Ramos (cell line): ENCODE measurements at regions not wholly inside any gene's neighbourhood (a gene's known extent, or its start where the extent isn't known, plus 50 kb on each side); places are given as distances from the start of the nearest gene placed in this dataset.

ENCODE experiments used
- in situ Hi-C: fragments of 300-500 bp; cut with MboI; formaldehyde crosslinking; loops from one replicate; pipeline ENCODE4 v1.14.3; 2022; ENCODE audit warnings: low sequenced_read_pairs; ENCODE audit not compliant: unreplicated experiment

GRCh38 chr4:162681212-162681611 is 485.5 kb downstream of the NAF1 start:
- in situ Hi-C loops: no loop called here

GRCh38 chr4:162675661-162676060 is 491.0 kb downstream of the NAF1 start:
- in situ Hi-C loops: no loop called here

DNA sequence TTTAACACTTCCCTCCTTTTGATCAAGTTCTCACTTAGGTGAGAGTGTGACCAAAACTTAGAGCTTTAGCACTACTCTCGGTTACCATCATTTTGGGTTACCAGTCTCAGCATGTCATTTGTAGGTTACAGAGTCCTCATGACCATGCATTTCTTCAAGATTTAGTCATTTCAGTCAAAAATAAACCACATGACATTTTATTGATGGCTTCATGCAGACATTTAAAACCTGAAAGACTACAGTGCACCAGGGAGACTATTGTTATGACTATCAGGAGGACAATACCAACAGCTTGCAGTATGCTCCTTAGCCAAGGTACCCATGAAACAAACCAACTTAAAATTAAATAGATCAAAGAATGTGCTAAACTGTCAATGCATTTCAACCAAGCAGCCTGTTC is 498.1 kb upstream of the FSTL5 start:
- in situ Hi-C loops: no loop called here

GRCh38 chr4:162659716-162660115 is 495.9 kb upstream of the FSTL5 start:
- in situ Hi-C loops: no loop called here

DNA sequence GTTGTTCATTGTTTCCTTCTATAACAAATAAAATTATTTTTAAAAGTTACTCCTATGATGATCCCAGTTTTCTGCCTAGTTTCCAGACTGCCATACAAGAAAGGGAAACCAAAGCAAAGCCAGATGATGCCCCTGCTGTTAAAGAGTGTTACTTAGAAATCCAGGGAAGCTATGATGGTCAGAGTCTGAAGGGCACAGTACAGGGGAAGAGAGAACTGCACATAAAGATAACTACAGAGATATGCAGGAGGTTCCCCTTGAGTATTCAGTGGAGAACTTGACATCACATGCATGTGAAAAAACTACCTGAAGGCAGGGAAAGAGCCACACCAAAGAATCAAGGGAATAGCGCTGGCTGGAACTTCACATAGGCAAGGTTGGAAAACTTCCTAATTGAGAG is 494.2 kb upstream of the FSTL5 start:
- in situ Hi-C loops: no loop called here

GRCh38 chr4:162650166-162650565 is 486.4 kb upstream of the FSTL5 start:
- in situ Hi-C loops: no loop called here

- in situ Hi-C loops: no loop called here
These were observed 481.6 kb upstream of the FSTL5 start for GRCh38 chr4:162645381-162645780.

GRCh38 chr4:162644346-162644745 is 480.5 kb upstream of the FSTL5 start:
- in situ Hi-C loops: no loop called here

GRCh38 chr4:162640152-162640551 is 476.4 kb upstream of the FSTL5 start:
- in situ Hi-C loops: no loop called here

DNA sequence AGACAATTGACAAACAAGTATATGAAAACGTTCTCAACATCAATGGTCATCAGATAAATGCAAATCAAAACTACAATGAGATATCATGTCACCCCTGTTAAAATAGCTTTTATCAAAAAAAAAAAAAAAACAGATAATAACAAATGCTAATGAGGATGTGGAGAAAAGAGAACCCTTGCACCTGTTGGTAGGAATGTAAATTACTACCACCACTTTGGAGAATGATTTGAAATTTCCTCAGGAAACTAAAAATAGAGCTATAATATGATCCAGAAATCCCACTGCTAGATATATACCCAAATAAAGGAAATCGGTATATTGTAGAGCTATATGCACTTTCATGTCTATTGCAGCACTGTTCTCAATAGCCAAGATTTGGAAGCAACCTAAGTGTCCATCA is 470.6 kb upstream of the FSTL5 start:
- in situ Hi-C loops: no loop called here

- in situ Hi-C loops: no loop called here
These were observed 458.9 kb upstream of the FSTL5 start for GRCh38 chr4:162622664-162623063.

DNA sequence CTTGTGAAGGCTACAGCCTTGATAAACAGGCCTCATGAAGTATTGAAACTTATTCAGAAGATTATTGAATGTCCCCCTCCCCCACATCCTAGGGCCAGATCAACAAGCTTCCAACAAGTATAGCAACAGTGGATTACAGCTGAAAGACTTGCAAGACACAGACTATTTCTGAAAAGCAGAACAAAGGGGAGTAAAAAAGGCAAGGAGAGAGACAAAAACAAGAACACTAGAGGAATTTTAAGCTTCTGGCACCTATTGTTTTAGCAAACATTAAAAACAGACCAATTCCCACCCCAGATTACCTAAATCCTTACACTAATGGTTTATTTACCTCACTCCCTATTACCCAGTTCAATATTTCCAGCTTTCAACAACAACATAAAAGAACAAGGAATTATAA is 446.3 kb upstream of the FSTL5 start:
- in situ Hi-C loops: no loop called here

GRCh38 chr4:162586266-162586665 is 422.5 kb upstream of the FSTL5 start:
- in situ Hi-C loops: no loop called here

DNA sequence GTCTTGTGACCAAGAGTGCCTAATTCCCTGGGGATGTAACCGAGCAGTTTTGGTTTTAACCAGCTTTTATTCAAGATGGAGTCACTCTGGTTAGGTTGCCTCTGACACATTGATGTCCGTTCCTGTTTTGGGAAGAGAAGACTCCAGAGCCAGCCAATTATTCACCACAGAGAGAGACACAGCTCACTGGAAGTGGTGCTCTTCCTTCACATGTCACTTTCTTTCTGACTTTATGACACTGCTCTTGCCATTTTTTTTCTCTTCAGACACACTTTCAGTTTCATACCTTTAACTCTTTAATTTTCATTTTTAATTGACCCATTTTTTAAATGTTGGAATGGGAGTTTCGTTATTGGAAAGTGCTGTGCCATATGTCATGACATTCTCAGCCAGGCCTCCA is 418.4 kb upstream of the FSTL5 start:
- in situ Hi-C loops: no loop called here

- in situ Hi-C loops: no loop called here
These were observed 401.9 kb upstream of the FSTL5 start for GRCh38 chr4:162565730-162566129.

DNA sequence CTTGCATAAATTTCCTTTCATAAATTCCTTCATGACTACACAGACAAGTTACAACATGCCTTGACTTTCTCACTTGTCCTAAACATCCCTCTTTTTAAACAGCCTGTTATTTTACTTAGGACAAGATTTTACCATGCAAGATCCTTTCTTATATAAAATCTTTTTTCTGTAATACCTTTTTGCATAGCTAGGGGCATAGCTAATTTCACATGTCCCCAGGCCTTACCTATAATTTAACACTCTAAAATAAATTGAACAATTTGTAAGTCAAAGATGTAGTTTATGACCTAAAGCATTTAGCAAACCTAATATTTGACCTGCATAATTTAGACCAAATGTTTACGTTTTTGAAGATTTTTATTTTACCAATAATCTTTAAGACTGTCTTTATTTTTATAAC is 396.3 kb upstream of the FSTL5 start:
- in situ Hi-C loops: no loop called here

GRCh38 chr4:162557516-162558106 is 393.8 kb upstream of the FSTL5 start:
- in situ Hi-C loops: no loop called here

DNA sequence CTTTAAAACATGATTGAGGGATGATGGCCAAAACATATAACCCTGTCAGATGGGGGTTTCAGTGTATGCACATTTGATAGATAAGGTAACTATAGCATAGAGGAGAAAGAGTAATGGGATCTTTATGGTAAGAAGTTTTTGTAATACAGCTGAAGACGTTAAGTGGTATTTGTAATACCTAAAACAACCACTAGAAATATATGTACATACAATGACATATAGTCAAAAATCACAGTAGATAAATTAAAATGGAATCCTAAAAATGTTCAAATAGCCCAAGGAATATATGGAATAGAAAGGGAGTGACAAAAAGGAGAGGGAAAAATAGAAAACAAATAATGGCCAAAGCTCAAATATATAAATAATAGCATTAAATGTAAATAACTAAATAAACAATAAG is 371.3 kb upstream of the FSTL5 start:
- in situ Hi-C loops: no loop called here

DNA sequence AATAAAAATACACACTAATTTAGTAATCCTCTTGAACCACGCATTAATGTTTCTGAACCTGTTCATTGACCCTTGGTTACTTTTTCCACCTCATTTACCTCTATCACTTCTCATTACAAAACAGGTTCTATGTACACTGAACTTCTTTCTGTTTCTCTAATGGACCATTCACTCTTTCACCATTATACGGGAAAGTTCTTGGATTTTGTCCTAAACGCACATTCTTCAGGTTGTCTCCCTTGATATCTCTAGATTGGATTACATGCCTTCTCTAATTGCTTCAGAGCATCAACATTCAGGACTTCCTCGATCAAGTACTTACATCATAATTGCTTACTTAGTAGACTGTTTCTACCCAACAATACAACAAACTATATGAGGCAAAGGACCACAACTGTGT is 359.4 kb upstream of the FSTL5 start:
- in situ Hi-C loops: loop anchor here (25.0 kb wide), 1 partner anchor 514 kb away; no protein-coding TSS in a partner anchor

- in situ Hi-C loops: loop anchor here (25.0 kb wide), 1 partner anchor 515 kb away; no protein-coding TSS in a partner anchor
These were observed 358.9 kb upstream of the FSTL5 start for GRCh38 chr4:162522724-162523123.

GRCh38 chr4:162510937-162511336 is 347.1 kb upstream of the FSTL5 start:
- in situ Hi-C loops: loop anchor here (25.0 kb wide), 1 partner anchor 526 kb away; no protein-coding TSS in a partner anchor

DNA sequence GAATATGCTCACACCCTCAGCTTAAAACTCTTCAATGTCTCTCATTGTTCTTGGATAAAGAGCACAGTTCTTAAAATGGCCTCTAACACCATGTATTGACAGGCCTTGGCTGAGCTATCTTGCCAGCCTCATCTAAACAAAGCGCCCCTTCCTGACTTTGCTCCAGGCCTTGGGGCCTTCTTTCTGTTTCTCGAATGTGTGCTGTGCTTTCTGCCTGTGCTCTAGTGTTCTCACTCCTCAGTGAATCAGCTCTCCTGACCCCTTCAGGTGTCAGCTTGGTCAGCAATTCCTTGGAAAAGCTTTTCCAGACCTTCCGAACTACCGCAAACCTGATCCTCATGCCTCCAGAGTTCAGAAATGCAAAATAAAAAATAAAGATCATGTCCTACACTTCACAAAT is 346.3 kb upstream of the FSTL5 start:
- in situ Hi-C loops: loop anchor here (25.0 kb wide), 1 partner anchor 527 kb away; no protein-coding TSS in a partner anchor
